ENCODE measurements at regions not wholly inside any gene's neighbourhood (a gene's known extent, or its start where the extent isn't known, plus 50 kb on each side); places are given as distances from the start of the nearest gene placed in this dataset.

DNA sequence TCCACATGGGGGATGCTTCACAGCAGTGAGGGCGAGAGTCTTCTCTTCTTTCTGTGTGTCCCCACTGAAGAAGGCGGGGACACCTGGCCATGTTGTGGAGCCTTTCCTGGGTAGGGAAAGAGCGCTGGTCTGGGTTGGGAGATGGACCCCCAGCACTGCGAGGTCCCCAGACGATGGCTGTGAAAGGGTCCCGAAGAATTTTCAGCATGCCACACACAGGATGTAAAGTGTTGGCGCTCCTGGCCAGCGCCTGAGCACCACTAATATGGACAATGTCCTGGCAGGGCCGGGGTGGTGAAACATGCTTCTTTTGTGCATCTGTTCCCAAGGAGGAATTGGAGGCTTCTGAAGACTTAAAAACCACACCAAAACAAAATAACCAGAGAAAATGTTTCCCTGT lies 77.2 kb downstream of the GLI2 start:
- TF ChIP-seq EZH2 (IDR thresholded peaks at IDR 0.05; ENCODE audit: borderline replicate concordance, low read depth, low read length, severe bottlenecking): no peak
- TF ChIP-seq, protein P1, sequence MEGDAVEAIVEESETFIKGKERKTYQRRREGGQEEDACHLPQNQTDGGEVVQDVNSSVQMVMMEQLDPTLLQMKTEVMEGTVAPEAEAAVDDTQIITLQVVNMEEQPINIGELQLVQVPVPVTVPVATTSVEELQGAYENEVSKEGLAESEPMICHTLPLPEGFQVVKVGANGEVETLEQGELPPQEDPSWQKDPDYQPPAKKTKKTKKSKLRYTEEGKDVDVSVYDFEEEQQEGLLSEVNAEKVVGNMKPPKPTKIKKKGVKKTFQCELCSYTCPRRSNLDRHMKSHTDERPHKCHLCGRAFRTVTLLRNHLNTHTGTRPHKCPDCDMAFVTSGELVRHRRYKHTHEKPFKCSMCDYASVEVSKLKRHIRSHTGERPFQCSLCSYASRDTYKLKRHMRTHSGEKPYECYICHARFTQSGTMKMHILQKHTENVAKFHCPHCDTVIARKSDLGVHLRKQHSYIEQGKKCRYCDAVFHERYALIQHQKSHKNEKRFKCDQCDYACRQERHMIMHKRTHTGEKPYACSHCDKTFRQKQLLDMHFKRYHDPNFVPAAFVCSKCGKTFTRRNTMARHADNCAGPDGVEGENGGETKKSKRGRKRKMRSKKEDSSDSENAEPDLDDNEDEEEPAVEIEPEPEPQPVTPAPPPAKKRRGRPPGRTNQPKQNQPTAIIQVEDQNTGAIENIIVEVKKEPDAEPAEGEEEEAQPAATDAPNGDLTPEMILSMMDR (IDR thresholded peaks at IDR 0.05; ENCODE audit: extremely low read depth in 1 of 2, insufficient read depth in 1 of 2, low read depth in 1 of 2, low read length in 2 of 2): no peak
- no peak for TF ChIP-seq JUN (IDR thresholded peaks at IDR 0.05; ENCODE audit: borderline replicate concordance, insufficient read depth, insufficient read length, low read depth)
- TF ChIP-seq MYC (IDR thresholded peaks at IDR 0.05; ENCODE audit: low read depth, low read length): no peak
- no peak for TF ChIP-seq POLR2AphosphoS5 (IDR thresholded peaks at IDR 0.05; ENCODE audit: insufficient read depth, low read depth, low read length)
- no peak for TF ChIP-seq FOS (IDR thresholded peaks at IDR 0.05; ENCODE audit: borderline replicate concordance, insufficient read depth, low read length)
